Kidney glomerular epithelial cell (primary cell): ENCODE measurements at regions not wholly inside any gene's neighbourhood (a gene's known extent, or its start where the extent isn't known, plus 50 kb on each side); places are given as distances from the start of the nearest gene placed in this dataset.

ENCODE experiments used
- DNase-seq: peaks from one replicate; lab custom pipeline; 2025; lab: John Stamatoyannopoulos, UW

GRCh38 chr4:71277353-71277752, 61.5 kb upstream of the SLC4A4 start:
- no peak for DNase-seq

DNA sequence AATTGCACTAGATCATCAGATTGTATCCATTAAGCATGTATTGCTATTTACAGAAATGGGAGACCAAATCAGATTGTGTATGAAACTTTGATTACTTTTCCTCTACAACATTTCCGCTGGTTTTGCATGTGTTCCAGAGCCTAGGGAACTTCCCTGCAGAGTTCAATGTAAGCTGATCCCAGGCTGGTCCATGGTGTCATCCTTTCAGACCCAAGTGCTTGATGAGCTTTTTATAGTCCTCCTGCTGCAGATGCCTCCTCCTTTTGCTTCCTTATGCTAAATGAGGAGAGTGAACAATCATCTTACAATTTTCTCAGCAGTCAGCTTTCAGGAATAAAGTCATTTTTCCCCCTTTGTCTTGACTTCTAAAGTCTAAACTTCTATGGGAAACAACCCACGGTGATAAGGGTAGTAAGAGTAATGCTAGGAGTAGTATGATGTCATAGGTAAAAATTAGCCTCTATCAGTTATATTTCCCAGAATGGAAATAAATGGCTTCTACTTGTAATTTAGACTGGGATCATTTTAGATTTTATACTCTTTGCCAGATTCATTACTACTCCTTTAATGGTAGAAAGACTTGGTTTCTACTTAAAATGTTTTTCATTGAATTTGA, 55.1 kb upstream of the SLC4A4 start:
- DNase-seq, result no peak

DNA sequence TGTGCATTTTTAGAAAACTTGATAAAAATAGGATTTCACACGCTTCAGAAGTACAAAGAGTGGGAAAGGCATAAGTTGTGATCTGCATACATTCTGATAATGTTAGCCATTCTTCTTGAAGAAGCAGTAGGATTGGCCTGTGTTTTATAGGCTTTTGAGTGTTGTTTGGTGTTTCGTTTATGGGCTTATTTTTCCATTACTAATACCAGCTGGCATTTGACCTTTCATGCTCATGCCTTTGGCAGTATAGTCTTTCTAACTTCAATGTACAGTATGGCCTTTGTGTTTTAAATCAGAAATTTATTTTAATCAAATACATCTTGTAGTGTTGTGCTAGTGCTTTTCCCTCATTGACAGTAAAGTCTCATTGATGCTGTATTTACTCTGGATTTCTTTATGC, 51.5 kb upstream of the SLC4A4 start:
- DNase-seq, result no peak

GRCh38 chr4:71288875-71289274, 49.9 kb upstream of the SLC4A4 start:
- no peak for DNase-seq
